GM19351 (cell line): ENCODE measurements at regions not wholly inside any gene's neighbourhood (a gene's known extent, or its start where the extent isn't known, plus 50 kb on each side); places are given as distances from the start of the nearest gene placed in this dataset.

Experiments
- ATAC-seq: cut with Tn5 transposase; IDR thresholded peaks from one replicate; pipeline ENCODE4 v1.9.1; 2021; ENCODE audit warnings: mild to moderate bottlenecking, moderate library complexity; ENCODE audit not compliant: unreplicated experiment

DNA sequence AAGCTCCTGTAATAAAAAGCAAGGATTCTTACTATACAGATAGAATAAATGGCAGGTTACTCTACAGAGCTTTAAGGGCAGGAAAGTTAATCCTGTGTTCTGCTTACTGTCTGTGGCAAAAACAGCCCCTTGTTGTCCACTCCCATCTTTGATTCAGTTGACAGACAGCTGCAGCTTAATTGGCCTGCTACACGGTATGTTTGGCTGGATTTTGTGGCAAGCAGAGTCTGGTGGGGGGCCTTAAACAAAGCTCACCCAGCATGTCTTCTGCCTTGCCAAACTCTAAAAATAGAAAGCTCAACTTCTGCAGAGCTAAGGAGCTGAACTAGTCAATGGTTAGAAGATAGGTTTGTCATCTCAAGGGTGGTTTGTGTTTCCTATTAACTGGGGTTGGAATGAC, 407.2 kb downstream of the HLX start:
- no peak for ATAC-seq

DNA sequence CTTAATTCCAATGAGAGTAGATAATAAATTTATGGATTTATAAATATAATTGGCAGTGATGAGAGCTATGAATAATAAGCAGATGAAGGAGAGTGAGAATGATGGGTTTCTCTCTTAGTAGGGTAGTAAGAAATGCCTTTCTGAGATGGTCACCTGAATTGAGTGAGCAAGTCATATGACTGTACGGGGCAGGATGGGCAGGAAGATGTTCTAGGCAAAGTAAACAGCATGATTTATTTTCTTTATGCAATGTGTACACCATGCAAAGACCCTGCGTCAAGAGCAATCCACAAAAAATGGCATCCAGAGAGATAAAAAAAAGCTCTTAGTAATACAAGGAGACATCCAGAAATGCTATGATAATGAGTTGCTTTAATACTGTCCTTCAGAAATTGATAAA, 409.9 kb downstream of the HLX start:
- ATAC-seq: no peak

DNA sequence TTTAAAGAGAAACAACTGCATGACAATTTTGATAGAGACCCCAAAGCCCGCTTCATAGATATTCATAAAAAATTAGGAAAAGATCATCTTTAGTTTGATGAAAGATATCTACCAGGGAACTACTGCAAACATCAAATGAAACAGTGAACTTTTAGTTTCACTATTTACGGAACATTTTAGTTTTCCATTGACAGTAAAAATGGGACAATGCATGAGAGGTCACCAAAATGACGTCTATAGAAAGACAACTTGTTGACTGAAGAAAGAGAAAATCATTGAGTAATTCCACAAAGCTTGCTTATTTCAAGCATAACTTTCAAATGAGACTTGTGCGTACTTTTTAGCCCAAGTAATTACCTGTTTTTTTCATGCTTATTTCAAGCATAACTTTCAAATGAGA, 411.4 kb downstream of the HLX start:
- ATAC-seq: no peak

DNA sequence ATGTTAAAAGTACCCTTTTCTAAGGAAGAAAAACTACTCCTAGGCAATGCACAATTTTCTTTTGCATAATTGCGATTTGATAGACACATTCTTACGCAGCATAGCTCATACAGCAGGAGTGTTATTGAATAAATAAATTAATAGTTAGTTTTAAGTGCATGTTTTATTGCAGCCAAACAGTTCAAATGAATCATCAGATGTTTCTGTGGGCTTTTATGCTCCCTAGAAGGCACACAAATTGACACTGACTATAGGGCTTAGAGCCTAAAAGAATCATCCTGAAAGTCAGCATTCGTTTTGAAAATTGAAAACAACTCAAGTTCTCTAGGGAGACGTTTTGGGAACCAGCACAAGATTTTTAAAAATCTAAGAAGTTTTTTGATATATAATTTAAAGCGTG, 411.9 kb downstream of the HLX start:
- ATAC-seq: no peak

DNA sequence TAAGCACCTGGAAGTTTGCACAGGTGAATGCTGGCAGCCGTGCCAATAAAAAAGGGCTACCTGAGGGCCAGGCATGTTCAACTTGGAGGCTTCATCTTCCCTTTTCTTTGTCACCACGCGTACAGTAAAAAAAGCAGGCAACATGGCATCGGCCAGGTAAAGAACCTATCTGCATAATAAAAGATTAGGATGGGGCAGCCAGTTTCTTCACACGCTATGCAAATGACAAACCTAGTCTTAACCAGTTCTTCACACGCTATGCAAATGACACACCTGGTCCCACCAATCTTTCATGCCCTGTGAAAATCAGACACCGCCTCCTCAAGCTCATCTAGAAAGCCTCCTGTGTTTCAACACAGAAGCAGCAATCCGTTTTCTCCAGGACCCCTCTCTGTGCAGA, 413.4 kb downstream of the HLX start:
- ATAC-seq: no peak

DNA sequence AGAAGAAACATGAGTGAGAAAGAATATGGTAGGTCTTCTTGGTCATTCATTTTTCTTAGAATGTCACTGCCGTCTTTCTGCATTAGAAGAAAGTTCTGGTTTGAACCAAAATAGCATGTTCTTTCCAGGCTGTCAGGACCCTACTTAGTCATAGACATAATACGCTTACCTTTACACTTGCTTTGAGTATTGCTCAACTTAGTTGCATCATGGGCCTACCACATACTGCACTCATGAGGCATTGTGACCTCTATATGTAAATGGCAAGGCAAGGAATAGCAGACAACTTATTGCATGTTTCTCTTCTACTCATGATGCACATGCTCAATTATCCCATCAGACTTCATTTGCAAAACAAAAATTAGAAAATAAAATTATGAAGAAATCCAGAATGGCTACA, 415.0 kb downstream of the HLX start:
- no peak for ATAC-seq

DNA sequence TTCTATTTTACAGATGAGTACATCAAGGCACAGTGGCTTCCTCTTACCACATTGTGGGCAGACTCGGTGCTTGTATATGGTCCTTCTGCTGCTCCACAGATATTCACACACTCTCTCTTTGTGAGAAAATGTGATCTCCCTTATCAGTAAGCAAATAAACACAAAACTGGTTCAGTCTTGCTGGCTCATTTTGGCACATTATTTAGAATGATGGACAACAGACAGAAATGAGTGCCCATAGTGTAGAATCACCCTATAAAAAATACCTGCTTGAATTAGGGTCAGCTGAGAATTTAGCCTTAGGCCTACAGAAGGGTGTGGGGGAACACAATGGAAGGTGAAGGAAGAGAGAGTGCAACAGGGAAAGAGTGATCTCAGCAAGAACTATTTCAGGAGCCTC, 423.1 kb downstream of the HLX start:
- ATAC-seq: no peak

DNA sequence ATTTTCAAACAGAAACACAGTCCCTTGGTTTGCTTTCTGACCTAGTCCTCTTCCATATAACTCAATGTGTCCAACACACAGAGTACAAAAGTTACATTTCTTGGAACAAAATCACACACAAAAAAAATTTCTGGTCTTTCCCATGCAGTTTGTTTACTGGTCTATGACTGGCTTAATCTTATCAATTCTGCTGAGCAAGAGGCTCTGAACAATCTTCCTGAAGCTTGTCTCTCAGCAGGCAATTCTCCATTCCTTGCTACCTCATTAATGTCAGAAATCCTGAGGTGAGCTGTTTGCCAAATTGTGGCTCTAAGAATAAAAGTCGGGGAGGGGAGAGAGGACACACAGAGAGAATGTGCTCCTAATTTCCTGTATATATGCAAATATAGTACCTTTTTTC, 423.6 kb downstream of the HLX start:
- no peak for ATAC-seq

DNA sequence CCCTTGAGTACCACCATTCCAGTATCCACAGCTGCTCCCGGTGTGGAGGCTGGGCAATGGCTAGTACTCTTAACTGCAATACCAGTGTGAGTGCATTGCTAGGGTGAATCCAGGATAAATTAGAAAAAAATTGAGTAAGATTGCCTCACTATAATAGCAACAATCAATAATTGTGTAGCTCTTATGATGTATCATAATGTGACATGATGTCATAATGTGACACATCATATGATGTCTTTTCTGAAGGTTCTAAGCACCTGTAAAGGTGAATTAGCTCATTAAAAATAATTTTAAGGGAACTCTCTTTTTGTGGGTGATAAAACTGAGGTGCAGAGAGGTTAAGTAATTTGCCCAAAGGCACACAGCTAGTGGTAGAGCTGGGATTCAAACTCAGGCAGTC, 424.4 kb downstream of the HLX start:
- ATAC-seq: no peak

DNA sequence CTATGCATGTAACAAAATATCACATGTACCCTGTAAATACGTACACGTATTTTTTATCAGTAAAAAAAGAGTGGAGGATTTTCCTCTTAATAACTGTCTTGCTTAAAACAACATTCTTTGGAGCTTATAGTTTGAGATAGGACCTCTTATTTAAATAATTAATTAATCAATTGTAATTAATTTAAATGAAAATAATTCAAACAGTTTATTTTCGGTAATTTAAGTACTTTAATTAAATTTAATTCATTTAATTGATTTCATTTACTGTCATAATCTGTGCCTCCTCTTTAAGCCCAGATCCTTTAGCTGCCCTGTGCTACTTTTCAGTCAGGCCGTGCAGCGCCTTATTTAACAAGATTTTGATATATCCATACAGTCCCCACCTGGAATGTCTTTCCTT, 427.0 kb downstream of the HLX start:
- no peak for ATAC-seq

DNA sequence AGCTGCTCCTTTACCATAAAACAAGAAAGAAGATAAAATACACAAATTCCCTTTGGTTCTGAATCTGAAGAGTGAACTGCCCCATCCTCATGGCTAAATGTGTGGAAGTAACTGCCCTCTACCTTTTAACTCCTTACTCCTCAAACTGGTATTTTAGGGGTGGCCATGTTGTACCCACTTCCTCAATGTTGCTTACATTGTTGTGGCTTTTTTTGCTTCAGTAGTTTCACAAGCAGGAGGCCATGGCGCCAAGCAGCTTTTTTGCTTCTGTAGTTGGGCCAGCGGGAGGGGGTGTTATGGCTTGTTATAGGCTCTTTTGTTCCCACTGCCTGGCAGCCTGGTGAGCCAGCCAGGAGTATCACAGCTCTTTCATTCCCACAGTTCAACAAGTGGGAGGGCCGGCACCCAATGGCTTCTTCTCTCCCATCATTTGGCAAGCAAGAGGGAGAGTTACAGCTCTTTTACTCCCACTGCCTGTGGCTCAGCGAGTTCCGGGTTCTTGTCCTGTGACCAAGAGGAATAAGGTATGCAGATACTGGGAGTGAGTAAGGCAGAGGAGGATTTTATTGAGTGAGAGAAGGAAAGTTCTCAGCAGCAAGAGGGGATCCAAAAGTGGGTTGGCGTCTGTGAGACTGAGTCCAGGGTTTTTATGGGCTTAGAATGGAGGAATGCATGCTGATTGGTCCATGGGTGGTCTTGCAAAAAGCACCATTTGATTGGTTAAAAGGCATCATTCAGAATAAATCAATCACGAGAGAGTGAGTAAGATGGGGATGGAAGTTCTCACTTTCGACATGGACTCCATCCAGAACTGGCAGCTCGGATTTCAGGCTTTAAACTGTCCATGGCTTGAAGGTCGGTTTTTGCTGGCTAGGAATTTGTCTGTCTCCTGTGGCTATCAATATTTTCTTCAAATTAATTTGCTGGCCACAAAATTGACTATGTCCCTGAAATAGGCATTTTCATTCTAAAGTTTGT, 429.6 kb downstream of the HLX start:
- no peak for ATAC-seq

DNA sequence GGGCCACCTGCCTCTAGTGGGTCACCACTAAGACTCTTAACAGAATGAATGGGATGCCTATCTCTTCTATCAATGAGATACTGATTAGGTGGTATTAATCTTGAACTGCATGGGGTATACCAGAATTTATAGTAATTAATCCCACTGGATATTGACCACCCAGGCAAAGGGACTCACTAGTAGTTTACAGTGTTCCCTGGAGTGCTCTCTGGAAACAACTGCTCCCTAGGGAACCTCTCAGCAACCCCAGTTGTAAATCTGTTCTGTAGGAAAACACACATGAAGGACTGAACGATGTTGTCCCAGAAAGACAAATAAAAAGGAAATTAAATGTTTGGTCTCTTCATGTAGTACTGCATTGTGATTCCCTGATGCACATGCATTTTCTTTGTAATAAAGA, 430.5 kb downstream of the HLX start:
- no peak for ATAC-seq

DNA sequence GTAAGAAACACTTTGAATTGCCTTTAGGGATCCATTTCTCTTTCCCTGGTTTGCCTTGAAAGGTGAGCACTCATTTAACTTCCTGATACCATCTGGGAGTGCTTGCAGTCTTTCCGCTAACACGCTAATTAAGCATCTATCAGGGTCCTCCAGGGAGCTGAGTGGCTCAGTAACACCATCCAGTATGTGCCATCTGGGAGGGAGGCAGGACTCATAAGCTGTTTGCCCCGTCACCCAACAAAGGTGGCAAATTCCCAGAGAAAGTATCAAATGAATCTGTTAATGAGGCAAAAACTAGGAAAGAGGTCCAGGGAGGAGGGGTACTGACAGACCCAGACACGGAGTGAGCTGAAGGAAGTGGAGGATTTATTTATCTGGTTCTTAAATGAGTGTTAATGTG, 430.9 kb downstream of the HLX start:
- no peak for ATAC-seq

DNA sequence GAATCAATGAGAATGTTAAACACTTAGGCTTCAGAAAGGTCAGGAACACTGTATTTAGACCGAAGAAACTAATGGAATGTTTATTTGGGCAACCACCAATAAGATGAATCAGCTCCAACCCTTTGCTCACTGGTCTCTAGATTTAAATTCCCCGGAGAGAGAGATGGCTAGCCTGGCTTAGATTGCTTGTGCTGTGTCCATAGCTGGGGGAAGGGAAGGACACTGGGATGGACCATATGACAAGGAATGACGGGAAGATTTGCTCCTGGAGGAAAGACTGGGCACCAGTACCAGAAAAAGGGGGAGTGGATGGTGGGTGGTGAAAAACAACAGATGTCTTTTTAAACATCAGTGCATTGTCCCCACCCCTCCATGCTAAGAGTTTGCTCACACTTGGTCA, 426.6 kb downstream of the DUSP10 start:
- no peak for ATAC-seq

DNA sequence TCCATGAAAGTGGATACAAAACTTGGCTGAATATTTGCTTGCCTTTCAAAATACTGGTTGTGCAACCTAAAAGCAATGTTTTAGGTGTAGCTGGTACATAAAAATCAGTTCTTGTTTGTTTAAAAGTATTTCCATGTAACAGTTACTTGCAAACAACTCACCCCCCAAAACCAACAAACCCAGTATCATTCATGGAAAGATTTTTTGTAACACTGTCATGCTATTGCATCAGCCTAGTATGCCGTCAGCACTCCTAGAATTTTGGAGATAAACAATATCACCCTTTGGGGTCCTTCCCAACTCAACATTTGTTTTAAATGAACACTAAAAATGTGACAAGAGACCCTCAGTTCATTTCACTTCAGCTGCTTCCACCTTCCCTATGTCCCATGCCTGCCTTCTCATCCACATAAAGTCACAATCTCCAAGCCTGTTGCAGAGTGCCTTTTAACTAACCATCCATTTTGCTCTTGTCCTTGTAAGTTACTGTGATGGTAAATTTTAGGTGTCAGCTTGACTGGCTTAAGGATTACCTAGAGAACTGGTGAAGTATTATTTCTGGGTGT, 425.3 kb downstream of the DUSP10 start:
- no peak for ATAC-seq

DNA sequence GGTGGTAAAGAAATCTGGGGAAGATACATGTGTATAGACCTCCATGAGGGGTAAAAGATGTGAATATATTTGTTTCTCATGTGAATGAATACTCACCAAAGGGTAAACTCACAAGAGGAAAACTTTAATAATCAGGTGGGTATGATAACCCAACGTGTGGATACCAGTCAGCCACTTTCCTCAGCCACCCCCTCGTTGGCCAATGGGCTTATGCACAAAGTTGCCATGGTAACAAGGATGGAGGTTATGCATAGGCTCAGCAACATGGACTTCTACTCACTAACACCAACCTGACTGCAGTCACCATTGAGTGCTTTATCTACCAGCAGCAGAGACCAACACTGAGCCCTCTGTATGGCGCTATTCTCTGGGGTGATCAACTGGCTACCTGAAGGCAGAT, 424.4 kb downstream of the DUSP10 start:
- no peak for ATAC-seq

DNA sequence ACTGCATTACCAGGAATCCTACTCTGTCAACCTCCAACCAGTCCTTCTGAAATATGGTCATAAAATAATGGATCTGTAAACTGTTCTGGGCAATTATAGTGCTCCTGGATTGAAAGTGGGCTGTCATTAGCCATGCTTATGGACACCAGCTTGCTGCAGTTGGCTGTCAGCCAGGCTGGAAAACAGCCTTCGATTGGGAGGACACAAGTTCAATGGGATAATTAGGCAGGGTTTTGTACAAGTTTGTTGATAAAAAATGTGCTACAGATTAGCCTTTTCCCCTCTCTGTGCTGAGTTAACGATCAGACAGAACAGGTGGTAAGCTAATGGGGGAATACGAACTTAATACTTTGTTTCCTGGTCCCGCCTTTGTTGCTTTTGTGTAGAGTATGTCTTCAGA, 413.9 kb downstream of the DUSP10 start:
- ATAC-seq: no peak

DNA sequence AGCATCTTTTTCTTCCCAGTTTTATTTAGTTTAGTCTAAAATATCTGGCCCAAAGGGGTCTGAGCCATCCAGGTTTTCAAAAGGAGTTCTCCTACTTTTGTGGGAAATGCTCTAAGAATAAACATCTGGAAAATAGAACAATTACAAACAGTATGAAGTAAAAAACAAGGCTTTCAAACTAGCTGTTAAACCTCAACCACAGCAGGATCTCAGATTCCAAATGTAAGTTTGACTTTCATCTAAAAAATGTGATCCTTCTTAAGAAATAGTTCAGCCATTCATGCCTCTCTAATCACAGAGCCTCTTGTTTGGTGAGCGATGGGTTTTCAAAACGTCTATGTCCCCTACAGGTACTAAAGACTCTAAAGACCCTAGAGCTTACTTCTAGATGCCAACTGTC, 413.5 kb downstream of the DUSP10 start:
- no peak for ATAC-seq

DNA sequence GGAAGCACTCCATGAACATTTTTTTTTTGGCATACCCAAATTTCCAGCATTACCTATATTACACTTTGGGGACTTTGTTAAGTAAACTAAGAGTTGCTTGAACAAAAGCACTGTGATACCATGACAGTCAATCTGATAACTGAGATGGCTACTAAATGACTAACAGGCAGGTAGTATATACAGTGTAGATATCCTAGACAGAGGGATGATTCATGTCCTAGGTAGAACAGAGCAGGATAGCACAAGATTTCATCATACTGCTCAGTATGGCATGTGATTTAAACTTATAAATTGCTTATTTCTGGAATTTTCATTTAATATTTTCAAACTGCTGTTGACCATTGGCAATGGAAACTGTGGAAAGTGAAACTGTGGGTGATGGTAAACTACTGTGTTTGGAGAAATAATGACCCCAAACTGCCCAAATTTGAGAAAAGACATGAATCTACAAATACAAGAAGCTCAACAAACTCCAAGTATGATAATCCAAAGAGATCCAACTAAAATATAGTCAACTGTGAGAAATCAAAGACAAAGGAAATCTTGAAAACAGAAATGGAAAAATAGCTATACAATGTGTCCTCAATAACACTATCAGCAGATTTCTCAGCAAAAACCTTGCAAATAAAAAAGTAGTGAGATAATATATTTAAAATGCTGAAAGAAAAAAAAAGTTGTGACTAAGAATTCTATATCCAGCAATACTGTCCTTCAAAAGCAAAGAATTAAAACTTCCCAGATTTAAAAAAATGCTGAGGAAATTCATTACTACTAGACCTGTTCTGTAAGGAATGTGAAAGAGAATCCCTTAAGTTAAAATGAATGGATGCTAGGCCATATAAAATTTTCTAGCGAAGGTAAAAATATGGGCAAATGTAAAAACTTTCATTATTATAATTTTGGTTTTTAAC, 410.4 kb downstream of the DUSP10 start:
- ATAC-seq: no peak

DNA sequence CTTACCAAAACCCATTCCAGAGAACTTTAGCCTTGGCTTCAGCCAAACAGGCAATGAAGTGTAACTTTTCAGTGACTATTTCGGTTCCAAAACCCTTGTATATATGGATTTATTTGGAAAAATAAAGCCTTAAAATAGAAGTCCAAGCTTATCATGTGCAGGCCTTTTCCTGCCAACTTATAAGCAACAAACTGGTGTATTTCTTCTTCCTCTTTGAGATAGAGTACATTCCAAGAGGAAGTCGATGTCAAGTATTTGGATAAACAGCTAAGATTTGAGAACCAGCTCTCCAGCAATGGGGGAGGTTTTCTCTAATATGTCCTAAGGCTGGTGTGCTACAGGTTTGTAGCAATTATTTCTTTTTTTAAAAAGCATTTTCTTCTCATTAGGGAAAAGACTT, 407.8 kb downstream of the DUSP10 start:
- no peak for ATAC-seq
